ENCODE measurements at regions not wholly inside any gene's neighbourhood (a gene's known extent, or its start where the extent isn't known, plus 50 kb on each side); places are given as distances from the start of the nearest gene placed in this dataset.

DNA sequence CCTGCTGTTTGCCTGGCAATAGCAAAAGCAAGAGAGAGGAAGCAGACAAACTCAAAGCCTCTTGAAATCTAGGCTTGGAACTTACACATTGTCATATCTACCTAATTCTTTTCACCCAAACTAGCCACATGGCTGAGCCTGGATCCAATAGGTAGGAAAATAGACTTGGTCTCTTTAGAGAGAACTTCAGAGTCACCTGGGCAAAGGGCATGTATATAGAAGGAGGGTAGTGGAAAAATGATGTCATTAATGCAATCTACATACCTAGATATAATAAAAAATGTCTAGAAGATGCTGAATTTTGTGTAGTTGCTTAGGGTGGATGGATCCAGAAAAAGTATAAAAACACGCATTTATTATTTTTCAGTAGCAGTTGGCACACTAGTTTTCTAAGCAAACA is 237.0 kb upstream of the GEMIN8 start:
- 3% methylated on average over 1 of the region's 1 CpG for WGBS (ENCODE audit: low lambda C conversion rate)

More for the DNA sequence above, 237.0 kb upstream of the GEMIN8 start:
- Histone ChIP-seq H3K36me3 (replicated peaks in 1 of 2; ENCODE audit: control insufficient read depth in 1 of 2, insufficient read depth in 2 of 2, low read length in 1 of 2) (no peaks in the 10 kb centered on the region), H2AFZ (ENCODE audit: low read depth) (no peak overlapping the region), H3K4me3 (ENCODE audit: low read depth in 2 of 2, low read length in 1 of 2) (no peak overlapping the region), H3K4me1 (ENCODE audit: control insufficient read depth in 1 of 2, insufficient read depth in 2 of 2, low read depth in 1 of 2, low read length in 1 of 2) (no peaks in the 10 kb centered on the region), H3K79me2 (ENCODE audit: insufficient read depth) (no peaks in the 10 kb centered on the region), H3K9me3 (no peaks in the 10 kb centered on the region), H3K27ac (ENCODE audit: low read depth in 2 of 2, low read length in 1 of 2) (no peak overlapping the region), H3K27me3 (ENCODE audit: insufficient read depth) (no peaks in the 10 kb centered on the region), H3K9ac (no peak overlapping the region), H3F3A (replicated peaks; ENCODE audit: insufficient read depth) (no peaks in the 10 kb centered on the region), H4K20me1 (ENCODE audit: insufficient read depth) (no peaks in the 10 kb centered on the region), H3K4me2 (no peak overlapping the region), H3K9me2 (no peaks in the 10 kb centered on the region)
- TF ChIP-seq POLR2AphosphoS5 (IDR thresholded peaks at IDR 0.05; ENCODE audit: low read depth, low read length) = no peak
- no peak for TF ChIP-seq TEAD4 (IDR thresholded peaks at IDR 0.05; ENCODE audit: borderline replicate concordance, insufficient read depth)
- TF ChIP-seq FOSL2 (IDR thresholded peaks at IDR 0.05; ENCODE audit: borderline replicate concordance, low read depth) = no peak
- no peak for TF ChIP-seq YY1 (IDR thresholded peaks at IDR 0.05; ENCODE audit: low read depth)
- no peak for TF ChIP-seq EP300 (IDR thresholded peaks at IDR 0.05; ENCODE audit: borderline replicate concordance in 1 of 2, low read depth in 1 of 2, low read length in 1 of 2)
- TF ChIP-seq, protein P1, sequence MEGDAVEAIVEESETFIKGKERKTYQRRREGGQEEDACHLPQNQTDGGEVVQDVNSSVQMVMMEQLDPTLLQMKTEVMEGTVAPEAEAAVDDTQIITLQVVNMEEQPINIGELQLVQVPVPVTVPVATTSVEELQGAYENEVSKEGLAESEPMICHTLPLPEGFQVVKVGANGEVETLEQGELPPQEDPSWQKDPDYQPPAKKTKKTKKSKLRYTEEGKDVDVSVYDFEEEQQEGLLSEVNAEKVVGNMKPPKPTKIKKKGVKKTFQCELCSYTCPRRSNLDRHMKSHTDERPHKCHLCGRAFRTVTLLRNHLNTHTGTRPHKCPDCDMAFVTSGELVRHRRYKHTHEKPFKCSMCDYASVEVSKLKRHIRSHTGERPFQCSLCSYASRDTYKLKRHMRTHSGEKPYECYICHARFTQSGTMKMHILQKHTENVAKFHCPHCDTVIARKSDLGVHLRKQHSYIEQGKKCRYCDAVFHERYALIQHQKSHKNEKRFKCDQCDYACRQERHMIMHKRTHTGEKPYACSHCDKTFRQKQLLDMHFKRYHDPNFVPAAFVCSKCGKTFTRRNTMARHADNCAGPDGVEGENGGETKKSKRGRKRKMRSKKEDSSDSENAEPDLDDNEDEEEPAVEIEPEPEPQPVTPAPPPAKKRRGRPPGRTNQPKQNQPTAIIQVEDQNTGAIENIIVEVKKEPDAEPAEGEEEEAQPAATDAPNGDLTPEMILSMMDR (IDR thresholded peaks at IDR 0.05) = no peak
- no peak for TF ChIP-seq MEF2A (IDR thresholded peaks at IDR 0.05; ENCODE audit: borderline replicate concordance, low read depth)
- TF ChIP-seq NRF1 (IDR thresholded peaks at IDR 0.05; ENCODE audit: low read depth, low read length) = no peak
- TF ChIP-seq, protein P2, sequence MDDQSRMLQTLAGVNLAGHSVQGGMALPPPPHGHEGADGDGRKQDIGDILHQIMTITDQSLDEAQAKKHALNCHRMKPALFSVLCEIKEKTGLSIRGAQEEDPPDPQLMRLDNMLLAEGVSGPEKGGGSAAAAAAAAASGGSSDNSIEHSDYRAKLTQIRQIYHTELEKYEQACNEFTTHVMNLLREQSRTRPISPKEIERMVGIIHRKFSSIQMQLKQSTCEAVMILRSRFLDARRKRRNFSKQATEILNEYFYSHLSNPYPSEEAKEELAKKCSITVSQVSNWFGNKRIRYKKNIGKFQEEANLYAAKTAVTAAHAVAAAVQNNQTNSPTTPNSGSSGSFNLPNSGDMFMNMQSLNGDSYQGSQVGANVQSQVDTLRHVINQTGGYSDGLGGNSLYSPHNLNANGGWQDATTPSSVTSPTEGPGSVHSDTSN (IDR thresholded peaks at IDR 0.05) = no peak
- no peak for TF ChIP-seq RXRA (IDR thresholded peaks at IDR 0.05; ENCODE audit: borderline replicate concordance, low read depth)
- no peak for TF ChIP-seq SIN3A (IDR thresholded peaks at IDR 0.05; ENCODE audit: borderline replicate concordance, low read depth, low read length)
- no peak for TF ChIP-seq JUND (IDR thresholded peaks at IDR 0.05)
- no peak for TF ChIP-seq SMC3 (IDR thresholded peaks at IDR 0.05; ENCODE audit: low read depth, low read length)
- no peak for TF ChIP-seq RCOR1 (IDR thresholded peaks at IDR 0.05; ENCODE audit: low read length)
- TF ChIP-seq, protein P3, sequence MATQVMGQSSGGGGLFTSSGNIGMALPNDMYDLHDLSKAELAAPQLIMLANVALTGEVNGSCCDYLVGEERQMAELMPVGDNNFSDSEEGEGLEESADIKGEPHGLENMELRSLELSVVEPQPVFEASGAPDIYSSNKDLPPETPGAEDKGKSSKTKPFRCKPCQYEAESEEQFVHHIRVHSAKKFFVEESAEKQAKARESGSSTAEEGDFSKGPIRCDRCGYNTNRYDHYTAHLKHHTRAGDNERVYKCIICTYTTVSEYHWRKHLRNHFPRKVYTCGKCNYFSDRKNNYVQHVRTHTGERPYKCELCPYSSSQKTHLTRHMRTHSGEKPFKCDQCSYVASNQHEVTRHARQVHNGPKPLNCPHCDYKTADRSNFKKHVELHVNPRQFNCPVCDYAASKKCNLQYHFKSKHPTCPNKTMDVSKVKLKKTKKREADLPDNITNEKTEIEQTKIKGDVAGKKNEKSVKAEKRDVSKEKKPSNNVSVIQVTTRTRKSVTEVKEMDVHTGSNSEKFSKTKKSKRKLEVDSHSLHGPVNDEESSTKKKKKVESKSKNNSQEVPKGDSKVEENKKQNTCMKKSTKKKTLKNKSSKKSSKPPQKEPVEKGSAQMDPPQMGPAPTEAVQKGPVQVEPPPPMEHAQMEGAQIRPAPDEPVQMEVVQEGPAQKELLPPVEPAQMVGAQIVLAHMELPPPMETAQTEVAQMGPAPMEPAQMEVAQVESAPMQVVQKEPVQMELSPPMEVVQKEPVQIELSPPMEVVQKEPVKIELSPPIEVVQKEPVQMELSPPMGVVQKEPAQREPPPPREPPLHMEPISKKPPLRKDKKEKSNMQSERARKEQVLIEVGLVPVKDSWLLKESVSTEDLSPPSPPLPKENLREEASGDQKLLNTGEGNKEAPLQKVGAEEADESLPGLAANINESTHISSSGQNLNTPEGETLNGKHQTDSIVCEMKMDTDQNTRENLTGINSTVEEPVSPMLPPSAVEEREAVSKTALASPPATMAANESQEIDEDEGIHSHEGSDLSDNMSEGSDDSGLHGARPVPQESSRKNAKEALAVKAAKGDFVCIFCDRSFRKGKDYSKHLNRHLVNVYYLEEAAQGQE (IDR thresholded peaks at IDR 0.05; ENCODE audit: low read depth, low read length) = no peak
- no peak for TF ChIP-seq TCF12 (IDR thresholded peaks at IDR 0.05)
- TF ChIP-seq ELF1 (IDR thresholded peaks at IDR 0.05) = no peak
- no peak for TF ChIP-seq RFX5 (IDR thresholded peaks at IDR 0.05; ENCODE audit: low read length)
- DNase-seq = no peak
- ChIA-PET POLR2A (no interaction called here), CTCF (no interaction called here)

Data from SK-N-SH (cell line).